MCF 10A (cell line): ENCODE measurements at regions not wholly inside any gene's neighbourhood (a gene's known extent, or its start where the extent isn't known, plus 50 kb on each side); places are given as distances from the start of the nearest gene placed in this dataset.

Experiments
- BruUV-seq: library from RNA; stranded (reverse); fragments of 400-500 nt; replicated peaks from 2 replicates; lab custom pipeline; 2021; lab: Mats Ljungman, UMichigan
- CTCF ChIA-PET: fragments of 300-600 bp; sonication (Branson Sonifier 250); formaldehyde crosslinking; extraction: SDS; loops from one replicate; lab custom pipeline; 2021; ENCODE audit warnings: antibody characterized with exemption, inconsistent platforms; lab: Yijun Ruan, JAX
- POLR2A ChIA-PET: fragments of 300-600, 350-650 bp; sonication (Branson Sonifier 250); formaldehyde crosslinking; extraction: SDS; loops from one replicate; lab custom pipeline; 2020; ENCODE audit warnings: antibody characterized with exemption, inconsistent platforms; lab: Yijun Ruan, JAX
- DNase-seq: peaks from one replicate; pipeline ENCODE4 v3.0.0-alpha.2; 2018; ENCODE audit not compliant: unreplicated experiment
- H3K27ac Mint-ChIP-seq: one replicate; pipeline ENCODE4 v1.8.0; 2022; ENCODE audit warnings: mild to moderate bottlenecking, low read depth, mixed read lengths; ENCODE audit not compliant: unreplicated experiment
- H3K27me3 Mint-ChIP-seq: one replicate; pipeline ENCODE4 v1.8.0; 2022; ENCODE audit warnings: mixed read lengths; ENCODE audit not compliant: insufficient read depth, unreplicated experiment
- H3K36me3 Mint-ChIP-seq: one replicate; pipeline ENCODE4 v1.8.0; 2022; ENCODE audit warnings: mild to moderate bottlenecking, moderate library complexity, mixed read lengths; ENCODE audit not compliant: insufficient read depth, unreplicated experiment
- H3K4me1 Mint-ChIP-seq: one replicate; pipeline ENCODE4 v1.8.0; 2022; ENCODE audit warnings: mixed read lengths; ENCODE audit not compliant: insufficient read depth, unreplicated experiment
- H3K4me3 Mint-ChIP-seq: one replicate; pipeline ENCODE4 v1.8.0; 2022; ENCODE audit warnings: mild to moderate bottlenecking, moderate library complexity, mixed read lengths; ENCODE audit not compliant: unreplicated experiment
- H3K9me3 Mint-ChIP-seq: one replicate; pipeline ENCODE4 v1.8.0; 2022; ENCODE audit warnings: mixed read lengths; ENCODE audit not compliant: unreplicated experiment
- intact Hi-C: fragments of 100-400 bp; cut with micrococcal nuclease; formaldehyde crosslinking; loops from 2 replicates; pipeline ENCODE4 v1.14.1; 2022
- TF ChIP-seq, protein P1 (sequence below): fragments of 200-600 bp; IDR thresholded peaks from one replicate; pipeline ENCODE4 v1.8.0; 2022; ENCODE audit warnings: antibody characterized with exemption, mild to moderate bottlenecking; ENCODE audit not compliant: unreplicated experiment

DNA sequence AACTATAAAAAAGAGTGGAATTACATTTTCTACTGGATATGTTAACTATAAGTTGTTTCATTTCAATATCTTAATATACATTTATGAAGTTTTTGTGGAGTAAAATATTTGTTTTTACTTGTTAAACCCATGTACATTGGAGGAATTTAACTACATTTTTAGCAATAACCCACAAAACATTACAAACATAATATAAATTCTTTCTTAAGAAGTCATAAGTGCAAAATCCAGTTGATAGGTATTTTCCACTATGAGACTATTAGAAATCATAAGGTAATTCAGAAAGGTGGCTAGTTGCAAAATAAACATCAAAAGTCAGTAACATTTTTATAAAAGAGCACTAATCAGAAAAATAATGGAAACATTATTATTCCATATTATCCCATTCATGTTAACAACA is 73.9 kb upstream of the RRP15 start:
- H3K27me3 Mint-ChIP-seq, result peaks cover 33% of the 10 kb centered on the region
- H3K9me3 Mint-ChIP-seq, result no peaks in the 10 kb centered on the region
- ChIA-PET CTCF (interaction anchor here (0.6 kb wide), 2 partner anchors 354 to 1374 kb away, joined by 4 read pairs; no protein-coding TSS in a partner anchor), POLR2A (interaction anchor here (0.6 kb wide), 1 partner anchor 484 kb away, joined by 3 read pairs; no protein-coding TSS in a partner anchor)
- peaks cover 19% of the 10 kb centered on the region for H3K4me1 Mint-ChIP-seq
- DNase-seq, result no peak
- no peak overlapping the region for H3K27ac Mint-ChIP-seq
- intact Hi-C loops, result no loop called here
- no peak overlapping the region for H3K4me3 Mint-ChIP-seq
- BruUV-seq, result no TSS peak
- no peaks in the 10 kb centered on the region for H3K36me3 Mint-ChIP-seq
- TF ChIP-seq, protein P1, sequence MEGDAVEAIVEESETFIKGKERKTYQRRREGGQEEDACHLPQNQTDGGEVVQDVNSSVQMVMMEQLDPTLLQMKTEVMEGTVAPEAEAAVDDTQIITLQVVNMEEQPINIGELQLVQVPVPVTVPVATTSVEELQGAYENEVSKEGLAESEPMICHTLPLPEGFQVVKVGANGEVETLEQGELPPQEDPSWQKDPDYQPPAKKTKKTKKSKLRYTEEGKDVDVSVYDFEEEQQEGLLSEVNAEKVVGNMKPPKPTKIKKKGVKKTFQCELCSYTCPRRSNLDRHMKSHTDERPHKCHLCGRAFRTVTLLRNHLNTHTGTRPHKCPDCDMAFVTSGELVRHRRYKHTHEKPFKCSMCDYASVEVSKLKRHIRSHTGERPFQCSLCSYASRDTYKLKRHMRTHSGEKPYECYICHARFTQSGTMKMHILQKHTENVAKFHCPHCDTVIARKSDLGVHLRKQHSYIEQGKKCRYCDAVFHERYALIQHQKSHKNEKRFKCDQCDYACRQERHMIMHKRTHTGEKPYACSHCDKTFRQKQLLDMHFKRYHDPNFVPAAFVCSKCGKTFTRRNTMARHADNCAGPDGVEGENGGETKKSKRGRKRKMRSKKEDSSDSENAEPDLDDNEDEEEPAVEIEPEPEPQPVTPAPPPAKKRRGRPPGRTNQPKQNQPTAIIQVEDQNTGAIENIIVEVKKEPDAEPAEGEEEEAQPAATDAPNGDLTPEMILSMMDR, result no peak

DNA sequence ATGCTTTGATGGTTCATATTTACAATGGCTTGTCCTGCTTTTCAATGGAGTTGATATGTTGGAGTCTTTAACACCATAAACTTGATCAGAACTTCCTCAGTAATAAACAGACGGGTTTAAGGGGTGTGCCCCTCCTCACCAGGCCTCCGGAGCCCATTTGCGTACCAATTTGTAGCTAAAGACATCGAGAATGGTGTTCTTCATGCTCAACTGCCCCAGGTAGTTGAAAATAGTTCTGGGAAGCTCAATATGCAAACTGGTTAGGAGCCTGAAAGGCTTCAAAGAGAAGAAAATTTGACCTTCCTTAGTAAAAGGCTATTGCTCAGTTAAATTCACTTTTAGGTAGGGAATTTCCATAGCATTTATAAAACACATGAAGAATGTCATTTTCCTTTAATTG is 68.1 kb upstream of the RRP15 start:
- no TSS peak for BruUV-seq
- no peaks in the 10 kb centered on the region for H3K9me3 Mint-ChIP-seq
- no peak overlapping the region for H3K4me3 Mint-ChIP-seq
- TF ChIP-seq, protein P1, result no peak
- H3K27ac Mint-ChIP-seq, result no peak overlapping the region
- H3K4me1 Mint-ChIP-seq, result no peaks in the 10 kb centered on the region
- CTCF ChIA-PET, result interaction anchor here (0.6 to 1.5 kb wide), 5 partner anchors 8 to 875 kb away, joined by 3 to 8 read pairs (median 3); no protein-coding TSS in a partner anchor
- POLR2A ChIA-PET, result no interaction called here
- DNase-seq, result no peak
- intact Hi-C loops, result no loop called here
- H3K27me3 Mint-ChIP-seq, result peaks cover 89% of the 10 kb centered on the region
- H3K36me3 Mint-ChIP-seq, result no peaks in the 10 kb centered on the region

DNA sequence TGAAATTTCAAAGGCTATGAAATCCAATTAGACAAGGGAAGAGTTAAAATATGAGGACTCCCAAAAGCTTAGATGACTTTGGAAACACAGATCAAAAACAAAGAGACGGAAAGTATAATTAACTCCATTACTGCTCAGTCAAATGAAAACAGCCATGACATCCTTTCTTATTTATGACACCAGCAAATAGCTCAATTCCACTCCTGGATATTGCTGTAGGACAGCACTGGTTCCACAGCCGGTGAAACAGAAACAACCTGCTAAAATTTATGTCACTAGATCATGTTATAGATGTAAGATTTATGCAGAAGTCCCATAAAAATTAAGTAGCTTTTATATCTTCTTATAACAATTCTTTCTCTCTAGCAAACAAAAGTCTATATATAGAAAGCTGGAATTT is 65.6 kb upstream of the RRP15 start:
- Mint-ChIP-seq H3K4me3 (no peak overlapping the region), H3K4me1 (no peaks in the 10 kb centered on the region), H3K27me3 (peaks cover 98% of the 10 kb centered on the region), H3K9me3 (no peaks in the 10 kb centered on the region), H3K27ac (no peak overlapping the region), H3K36me3 (no peaks in the 10 kb centered on the region)
- intact Hi-C loops, result no loop called here
- ChIA-PET POLR2A (no interaction called here), CTCF (interaction anchor here (0.6 kb wide), 1 partner anchor 22 kb away, joined by 3 read pairs; no protein-coding TSS in a partner anchor)
- TF ChIP-seq, protein P1, result no peak
- BruUV-seq, result no TSS peak
- DNase-seq, result no peak

DNA sequence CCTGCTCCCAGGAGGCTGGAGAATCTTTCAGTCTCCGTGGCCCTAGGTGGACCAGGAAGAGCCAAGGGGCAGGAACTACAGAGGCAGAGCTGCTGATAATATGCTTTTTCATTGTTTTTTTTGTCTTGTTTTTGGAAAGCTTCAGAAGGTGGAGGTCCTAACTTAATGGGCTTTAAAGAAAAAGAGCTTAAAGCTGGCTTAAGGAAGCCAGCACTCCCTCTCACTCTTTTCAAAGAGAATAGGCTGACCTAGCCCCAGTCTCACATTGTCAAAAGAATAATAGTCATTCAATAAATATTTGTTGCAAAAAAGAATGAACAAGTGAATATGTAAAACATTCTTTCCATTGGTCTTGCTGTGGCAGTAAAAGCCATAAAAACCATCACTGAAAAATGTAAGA is 61.0 kb upstream of the RRP15 start:
- Mint-ChIP-seq H3K36me3 (no peaks in the 10 kb centered on the region), H3K9me3 (no peaks in the 10 kb centered on the region), H3K4me3 (no peak overlapping the region), H3K4me1 (no peaks in the 10 kb centered on the region), H3K27me3 (peaks cover 86% of the 10 kb centered on the region), H3K27ac (no peak overlapping the region)
- no peak for DNase-seq
- intact Hi-C loops, result no loop called here
- POLR2A ChIA-PET, result no interaction called here
- TF ChIP-seq, protein P1, result no peak
- CTCF ChIA-PET, result interaction anchor here (0.7 kb wide), 1 partner anchor 9 kb away, joined by 3 read pairs; no protein-coding TSS in a partner anchor
- no TSS peak for BruUV-seq
